HUDEP-2 (cell line): ENCODE measurements at regions not wholly inside any gene's neighbourhood (a gene's known extent, or its start where the extent isn't known, plus 50 kb on each side); places are given as distances from the start of the nearest gene placed in this dataset.
"Not testable (repeated sequence)": the region's sequence is repeated elsewhere in the genome, so short reads cannot be mapped to it uniquely, and the experiment has no call there.

Source experiments
- DNase-seq, 76 experiments: peaks; one replicate each; lab custom pipeline; 2025; ENCODE audit not compliant: unreplicated experiment in 76 of 76; lab: John Stamatoyannopoulos, UW

GRCh38 chr2:147001061-147001460 is 843.8 kb upstream of the ACVR2A start:
- no peak for DNase-seq

DNA sequence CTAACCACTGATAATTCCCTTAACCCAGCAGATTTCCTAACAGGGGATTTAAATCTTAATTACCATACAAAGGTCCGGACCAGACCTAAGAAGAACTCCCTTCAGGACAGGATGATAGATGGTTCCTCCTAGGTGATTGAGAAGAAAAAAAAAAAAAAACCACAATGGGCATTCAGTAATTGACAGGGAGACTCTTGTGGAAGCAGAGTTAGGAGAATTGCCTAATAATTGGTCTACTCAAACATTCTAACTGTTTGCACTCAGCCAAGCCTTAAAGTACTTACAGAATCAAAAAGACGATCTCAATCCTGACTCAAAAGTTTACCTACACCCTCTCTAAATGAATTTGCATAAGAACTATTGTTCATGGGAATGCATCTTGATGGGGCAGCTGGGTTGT is 844.7 kb upstream of the ACVR2A start:
- not testable (repeated sequence) for DNase-seq

DNA sequence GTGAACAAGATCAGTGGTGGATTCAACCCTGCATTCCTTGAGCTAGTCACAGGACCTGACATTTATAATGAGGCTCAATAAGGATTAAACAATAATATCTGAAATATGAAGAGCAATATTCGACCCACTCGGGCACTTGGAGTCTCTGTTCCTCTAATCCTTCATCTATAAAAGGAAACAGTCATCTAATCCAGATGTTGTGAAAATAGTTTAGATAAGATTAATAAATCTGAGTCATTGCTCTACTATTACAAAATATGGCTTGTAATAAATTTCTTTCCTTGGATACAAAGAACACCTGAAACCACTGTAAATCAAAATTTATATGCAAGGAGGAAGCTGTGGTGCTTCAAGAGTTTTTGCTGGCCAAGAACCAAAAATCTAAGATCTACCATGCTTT is 846.9 kb upstream of the ACVR2A start:
- DNase-seq: no peak

DNA sequence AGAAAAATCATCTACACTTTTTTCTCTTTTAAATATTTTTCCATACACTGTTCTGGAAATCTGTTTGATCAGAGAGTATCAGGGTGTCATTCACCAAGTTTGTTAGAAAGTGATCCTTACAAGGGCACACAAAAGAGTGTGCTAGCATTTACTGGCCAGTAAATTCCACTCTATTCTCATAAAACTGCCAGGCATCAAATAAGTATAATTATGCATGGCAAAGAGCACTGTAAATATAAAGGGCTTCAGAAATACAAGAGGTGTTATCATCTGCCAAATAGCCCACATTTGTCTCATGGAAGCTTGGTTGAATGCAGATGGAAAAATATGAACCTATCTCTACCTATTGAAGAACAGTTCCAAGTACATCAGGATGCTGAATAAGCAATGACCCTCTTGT is 847.3 kb upstream of the ACVR2A start:
- DNase-seq: no peak

DNA sequence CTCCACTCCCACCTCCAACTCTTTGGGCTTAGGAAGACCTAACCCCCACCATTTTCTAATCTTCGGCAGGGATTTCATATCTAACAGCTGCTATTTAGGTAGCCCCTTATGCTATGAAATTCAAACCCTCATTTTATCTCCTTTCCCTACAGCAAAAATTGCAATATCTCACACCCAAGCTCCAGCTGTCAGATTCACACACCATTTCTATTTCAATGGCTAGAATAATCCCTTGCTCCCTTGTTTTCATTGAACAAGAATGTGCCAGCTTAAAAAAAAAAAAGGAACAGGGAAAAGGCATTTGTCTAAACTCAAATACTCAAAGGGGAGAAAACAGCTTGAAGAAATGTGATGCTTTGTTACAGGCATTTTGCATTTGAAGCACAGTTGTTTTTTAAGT is 850.6 kb upstream of the ACVR2A start:
- no peak for DNase-seq

DNA sequence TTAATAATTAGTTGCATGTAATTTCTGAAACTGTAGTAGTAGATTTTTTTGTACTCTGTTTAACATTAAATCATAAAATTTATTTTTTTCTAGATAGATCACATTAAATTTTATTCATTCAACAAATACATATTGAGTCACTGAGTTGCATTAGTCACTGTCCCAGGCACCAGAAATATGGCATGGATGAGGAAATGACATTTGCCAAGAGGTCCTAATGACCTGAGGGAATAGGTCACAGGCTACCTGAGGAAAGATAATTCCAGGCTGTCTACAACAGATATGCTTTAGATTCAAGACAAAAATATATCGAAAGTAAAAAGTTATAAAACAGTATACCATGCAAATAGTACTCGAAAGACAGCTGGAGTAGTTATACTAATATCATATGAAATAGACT is 852.4 kb upstream of the ACVR2A start:
- no peak for DNase-seq

GRCh38 chr2:146992057-146992456 is 852.8 kb upstream of the ACVR2A start:
- no peak for DNase-seq

DNA sequence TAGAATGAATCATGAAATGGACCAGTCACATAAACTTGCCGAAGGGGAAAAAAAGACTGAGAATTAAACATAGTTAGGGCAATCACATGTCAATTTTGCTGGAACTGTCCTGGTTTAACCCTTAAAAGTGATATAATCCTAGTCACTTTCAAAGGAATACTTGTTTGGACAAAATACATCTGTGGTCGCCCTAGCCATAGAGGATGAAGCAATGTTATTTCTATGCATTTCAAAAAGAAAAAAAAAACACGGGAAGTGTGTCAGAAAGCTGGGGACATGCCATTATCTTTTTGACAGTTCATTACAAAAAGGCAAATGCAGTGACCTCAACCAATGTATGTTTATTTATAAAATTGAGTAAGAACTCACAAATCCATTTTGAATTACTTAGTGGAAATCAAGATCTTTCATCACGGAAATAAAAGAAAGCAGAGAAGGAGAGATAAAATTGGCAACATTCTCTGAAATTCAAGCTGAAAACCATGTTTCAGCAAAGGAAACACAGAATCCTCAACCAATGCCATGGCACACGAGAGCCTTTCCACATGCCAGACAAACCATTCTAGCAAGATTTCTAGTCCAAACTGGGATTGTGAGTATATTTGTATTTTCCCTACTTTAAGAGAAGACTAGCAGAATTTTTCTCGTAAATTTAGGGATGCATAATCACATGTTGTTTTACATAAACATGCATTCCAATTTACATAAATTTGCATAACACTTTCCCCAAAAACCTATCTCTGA is 854.3 kb upstream of the ACVR2A start:
- DNase-seq: no peak

DNA sequence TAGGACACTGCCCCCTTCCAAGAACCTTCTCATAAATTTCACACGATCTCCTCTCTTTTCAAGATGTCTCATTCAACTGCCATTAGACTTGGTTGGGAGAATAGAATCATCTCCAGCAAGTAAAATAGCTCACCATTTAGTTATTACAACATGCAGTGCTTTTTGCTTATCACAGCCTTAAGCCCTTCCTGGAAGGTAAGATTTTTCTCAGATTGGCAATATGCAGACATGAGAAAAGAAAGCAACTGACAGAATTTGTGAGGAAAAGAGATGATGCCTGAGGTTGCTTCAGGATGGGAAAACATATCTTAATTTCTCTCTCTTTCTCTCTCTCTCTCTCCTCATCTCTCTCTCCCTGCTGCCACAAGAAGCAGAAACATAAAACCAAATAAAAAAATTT is 855.1 kb upstream of the ACVR2A start:
- no peak for DNase-seq

- no peak for DNase-seq
Measured at GRCh38 chr2:146987996-146988395, 856.8 kb upstream of the ACVR2A start.

DNA sequence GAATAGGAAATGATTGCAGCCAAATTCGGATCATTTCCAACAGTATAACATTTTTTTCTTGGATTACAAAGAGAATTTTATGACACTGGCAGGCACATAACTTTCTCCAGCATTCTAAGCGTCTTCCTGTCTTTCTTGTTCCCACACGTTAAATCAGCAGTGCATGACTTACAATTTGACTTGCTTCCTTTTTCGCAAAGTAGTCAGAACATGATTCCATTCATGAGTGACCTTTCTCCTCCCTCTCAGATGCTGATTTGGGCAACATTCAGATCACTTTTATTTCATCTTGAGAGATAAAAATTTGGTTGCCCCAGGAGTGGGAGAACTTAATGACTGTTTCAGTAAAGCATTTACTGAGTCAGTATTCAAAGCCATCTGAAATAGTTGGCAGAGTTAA is 858.7 kb upstream of the ACVR2A start:
- DNase-seq: no peak

DNA sequence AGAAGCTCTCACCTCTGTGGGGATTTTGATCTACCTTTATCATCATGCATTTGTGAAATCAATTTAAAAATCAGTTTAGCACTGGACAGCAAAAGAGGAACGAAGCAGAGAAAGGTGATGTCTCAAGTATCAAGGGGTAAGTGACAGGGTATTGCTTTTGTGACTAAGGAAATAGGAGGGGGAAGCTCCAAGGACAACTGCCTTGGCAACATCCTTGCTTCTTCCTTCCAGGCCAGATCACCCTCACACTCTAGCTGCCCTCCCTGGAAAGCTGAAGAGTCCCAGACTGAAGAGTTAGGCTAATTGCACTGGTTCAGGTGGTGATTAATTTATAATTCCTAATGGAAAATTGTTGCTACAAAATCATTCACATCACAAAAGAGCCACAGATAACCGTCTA is 859.1 kb upstream of the ACVR2A start:
- no peak for DNase-seq

- no peak for DNase-seq
Measured at GRCh38 chr2:146984014-146984413, 860.8 kb upstream of the ACVR2A start.

DNA sequence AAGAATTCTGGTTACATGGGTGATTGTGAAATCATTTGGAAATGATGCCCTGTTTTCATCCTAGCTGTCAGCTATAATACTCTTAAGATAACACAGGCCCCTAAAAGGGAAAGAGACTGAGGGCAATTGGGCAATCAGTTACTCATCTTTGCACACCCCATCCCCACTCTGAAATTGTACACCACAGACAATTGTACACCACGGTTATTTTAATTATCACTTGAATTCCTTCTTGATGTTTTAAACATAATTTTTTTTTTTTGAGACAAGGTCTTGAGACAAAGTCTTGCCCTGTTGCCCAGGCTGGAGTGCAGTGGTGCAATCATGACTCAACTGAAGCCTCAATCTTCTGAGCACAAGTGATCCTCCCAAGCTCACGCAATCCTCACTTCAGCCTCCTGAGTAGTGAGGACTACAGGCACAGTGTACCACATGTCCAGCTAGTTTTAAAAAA is 862.4 kb upstream of the ACVR2A start:
- DNase-seq: no peak

DNA sequence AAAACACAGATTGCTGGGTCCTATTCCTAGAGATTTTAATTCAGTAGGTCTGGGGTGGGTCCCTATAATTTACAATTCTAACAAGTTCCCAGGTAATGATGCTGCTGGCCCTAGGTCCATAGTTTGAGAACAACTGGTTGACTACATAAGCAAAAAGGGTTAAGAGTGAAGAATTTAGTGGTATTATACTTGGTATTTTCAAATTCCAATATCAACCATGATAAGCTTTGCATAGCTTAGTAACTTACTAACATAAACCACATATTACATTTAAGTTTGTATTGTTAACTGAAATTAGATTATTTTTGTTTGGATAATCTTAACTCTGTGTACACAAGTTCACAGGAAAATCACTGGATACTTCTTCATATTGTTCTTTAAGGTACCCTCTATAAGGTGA is 862.9 kb upstream of the ACVR2A start:
- DNase-seq: no peak

DNA sequence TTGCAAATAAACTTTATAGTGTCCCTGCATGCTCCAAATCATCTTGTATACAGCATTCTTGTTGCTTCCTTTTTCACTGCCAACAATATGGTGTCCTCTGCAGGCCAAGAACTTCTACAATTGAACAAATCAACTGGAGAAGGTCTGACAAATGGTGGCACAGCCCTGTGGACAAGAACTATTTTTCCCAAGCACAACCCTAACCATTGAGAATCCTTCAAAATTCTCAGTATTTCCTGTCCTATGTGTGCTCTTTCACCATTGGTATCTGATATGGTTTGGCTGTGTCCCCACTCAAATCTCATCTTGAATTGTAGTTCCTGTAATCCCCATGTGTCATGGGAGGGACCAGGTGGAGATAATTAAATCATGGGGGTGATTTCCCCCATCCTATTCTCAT is 865.1 kb upstream of the ACVR2A start:
- no peak for DNase-seq

GRCh38 chr2:146978577-146979555 is 866.0 kb upstream of the ACVR2A start:
- DNase-seq: no peak

DNA sequence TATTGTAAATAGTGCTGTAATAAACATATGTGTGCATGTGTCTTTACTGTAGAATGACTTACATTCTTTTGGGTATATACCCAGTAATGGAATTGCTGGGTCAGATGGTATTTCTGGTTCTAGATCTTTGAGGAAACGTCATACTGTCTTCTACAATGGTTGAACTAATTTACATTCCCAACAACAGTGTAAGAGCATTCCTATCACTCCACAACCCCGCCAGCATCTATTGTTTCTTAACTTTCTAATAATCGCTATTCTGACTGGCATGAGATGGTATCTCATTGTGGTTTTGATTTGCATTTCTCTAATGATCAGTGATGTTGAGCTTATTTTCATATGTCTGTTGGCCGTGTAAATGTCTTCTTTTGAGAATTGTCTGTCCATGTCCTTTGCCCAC is 873.8 kb upstream of the ACVR2A start:
- not testable (repeated sequence) for DNase-seq

- DNase-seq: not testable (repeated sequence)
Measured at GRCh38 chr2:146969703-146970102, 875.1 kb upstream of the ACVR2A start.

GRCh38 chr2:146964494-146964893 is 880.3 kb upstream of the ACVR2A start:
- no peak for DNase-seq

GRCh38 chr2:146954544-146954943 is 890.3 kb upstream of the ACVR2A start:
- no peak for DNase-seq

DNA sequence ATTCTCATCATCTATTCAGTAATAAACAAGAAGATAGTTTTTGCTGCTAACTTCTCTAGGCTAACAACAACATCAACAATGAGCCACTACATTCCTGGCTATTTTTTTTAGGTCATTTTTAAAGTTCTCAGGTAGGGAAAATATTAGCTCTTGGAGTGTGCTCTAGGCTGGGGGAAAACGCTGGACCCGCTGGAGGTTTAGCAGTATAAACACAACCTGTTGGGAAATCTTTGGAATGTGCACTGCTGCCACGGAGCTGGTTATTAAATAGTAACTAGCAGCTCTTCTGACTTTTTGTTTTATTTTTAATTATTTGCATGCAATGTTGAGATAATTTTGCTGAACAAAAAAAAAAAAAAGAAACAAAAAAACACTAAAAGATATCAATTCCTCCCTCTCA is 892.1 kb upstream of the ACVR2A start:
- DNase-seq: no peak
